ENCODE measurements at regions not wholly inside any gene's neighbourhood (a gene's known extent, or its start where the extent isn't known, plus 50 kb on each side); places are given as distances from the start of the nearest gene placed in this dataset.
"Not testable (repeated sequence)": the region's sequence is repeated elsewhere in the genome, so short reads cannot be mapped to it uniquely, and the experiment has no call there.

- peaks cover 0 to 13% of the 10 kb centered on the region in 2 donors for H3K27me3 Mint-ChIP-seq
Measured at GRCh38 chr21:35444391-35444790, 395.3 kb upstream of the RUNX1 start.

GRCh38 chr21:35441868-35442582, 392.9 kb upstream of the RUNX1 start:
- no peak overlapping the region for H3K4me3 Mint-ChIP-seq
- ChIA-PET CTCF (no interaction called here), POLR2A (interaction anchor here in 1 of 2 donors (0.6 kb wide), 1 partner anchor 736 kb away, joined by 4 read pairs; no protein-coding TSS in a partner anchor)
- H3K9me3 Mint-ChIP-seq: no peaks in the 10 kb centered on the region
- H3K36me3 ChIP-seq (ENCODE audit: control insufficient read depth in 2 of 2, extremely low read depth in 1 of 2, insufficient read depth in 1 of 2, low read length in 1 of 2): no peaks in the 10 kb centered on the region
- H3K27ac Mint-ChIP-seq: no peak overlapping the region
- H3K27me3 ChIP-seq (replicated peaks in 1 of 2; ENCODE audit: control insufficient read depth in 2 of 2, extremely low read depth in 1 of 2, insufficient read depth in 2 of 2, low read length in 1 of 2): peaks cover 0 to 3% of the 10 kb centered on the region in 2 experiments
- H3K36me3 Mint-ChIP-seq: no peaks in the 10 kb centered on the region
- peaks cover 0 to 20% of the 10 kb centered on the region in 2 donors for H3K27me3 Mint-ChIP-seq
- ATAC-seq (replicated peaks in 1 of 4): peak in 3 of 4 experiments; percentile 46 to 81 (median 60)
- 72% methylated on average over 3 of the region's 4 CpGs for WGBS (ENCODE audit: insufficient coverage)
- no peak overlapping the region for H3K4me3 ChIP-seq (ENCODE audit: control insufficient read depth in 1 of 2, extremely low read depth in 1 of 2, low read length in 1 of 2)
- peaks cover 16 to 28% (median 26%) of the 10 kb centered on the region in 3 donors for H3K4me1 Mint-ChIP-seq
- H3K27ac ChIP-seq (ENCODE audit: low read length): no peak overlapping the region
- peaks cover 14 to 19% of the 10 kb centered on the region in 2 experiments for H3K4me1 ChIP-seq (ENCODE audit: control insufficient read depth in 1 of 2, extremely low read depth in 1 of 2, insufficient read depth in 2 of 2, low read length in 2 of 2)
- DNase-seq: peak in 5 of 35 experiments; percentile 2 to 26 (median 7)
- H3K9me3 ChIP-seq: no peaks in the 10 kb centered on the region

More at GRCh38 chr21:35444391-35444790, 395.3 kb upstream of the RUNX1 start:
- no peaks in the 10 kb centered on the region for H3K36me3 ChIP-seq (ENCODE audit: control insufficient read depth in 2 of 2, extremely low read depth in 1 of 2, insufficient read depth in 1 of 2, low read length in 1 of 2)
- ATAC-seq (replicated peaks in 1 of 4) (no peak), DNase-seq (no peak)
- CTCF ChIA-PET: no interaction called here
- Mint-ChIP-seq H3K4me3 (no peak overlapping the region), H3K36me3 (no peaks in the 10 kb centered on the region), H3K9me3 (no peaks in the 10 kb centered on the region), H3K4me1 (peaks cover 1 to 15% (median 10%) of the 10 kb centered on the region in 3 donors), H3K27ac (peak overlapping the region in 1 of 2 donors; percentile 29)
- POLR2A ChIA-PET: no interaction called here
- no peaks in the 10 kb centered on the region for H3K9me3 ChIP-seq
- no CpG with 5 or more reads among the region's 1 CpG for WGBS (ENCODE audit: insufficient coverage)
- H3K27ac ChIP-seq (ENCODE audit: low read length): no peak overlapping the region
- no peak overlapping the region for H3K4me3 ChIP-seq (ENCODE audit: control insufficient read depth in 1 of 2, extremely low read depth in 1 of 2, low read length in 1 of 2)
- H3K4me1 ChIP-seq (ENCODE audit: control insufficient read depth in 1 of 2, extremely low read depth in 1 of 2, insufficient read depth in 2 of 2, low read length in 2 of 2): peaks cover 4 to 7% of the 10 kb centered on the region in 2 experiments
- H3K27me3 ChIP-seq (replicated peaks in 1 of 2; ENCODE audit: control insufficient read depth in 2 of 2, extremely low read depth in 1 of 2, insufficient read depth in 2 of 2, low read length in 1 of 2): peaks cover 0 to 3% of the 10 kb centered on the region in 2 experiments

DNA sequence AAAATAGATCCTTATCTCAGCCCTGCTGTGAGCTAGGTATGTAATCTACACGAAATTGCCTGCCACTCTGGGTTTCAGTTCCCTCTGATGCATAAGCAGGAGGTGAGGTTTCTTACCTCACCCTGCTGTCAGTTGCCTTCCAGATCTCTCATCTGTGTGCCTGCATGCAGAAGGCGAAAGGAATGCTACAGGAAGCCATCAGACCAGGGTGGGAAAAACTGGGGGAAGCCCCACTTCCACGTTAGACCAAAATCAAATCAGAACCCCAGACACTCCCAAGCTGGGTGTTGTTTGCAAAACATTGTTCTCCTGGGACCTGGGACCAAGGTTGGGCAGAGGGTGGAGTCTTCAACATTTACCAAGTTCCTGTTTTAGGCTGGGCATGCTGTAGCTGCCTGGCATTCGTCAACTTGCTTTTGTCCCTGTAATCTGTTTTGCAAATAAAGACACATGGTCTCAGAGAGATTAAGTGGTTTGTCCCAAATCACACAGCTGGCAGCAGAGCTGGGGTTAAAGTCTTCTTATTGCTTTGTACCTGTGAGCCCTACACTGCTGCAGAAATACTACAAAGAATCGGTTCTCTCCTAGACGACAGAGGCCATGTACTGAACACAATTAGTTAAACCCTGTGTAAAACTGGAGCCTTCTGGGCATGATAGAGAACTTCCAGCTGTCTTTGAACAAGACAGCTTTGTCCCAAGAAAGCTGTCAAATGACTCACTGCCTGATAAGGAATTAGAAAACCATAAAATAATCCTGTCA, 389.7 kb upstream of the RUNX1 start:
- H3K27ac ChIP-seq (ENCODE audit: low read length): no peak overlapping the region
- Mint-ChIP-seq H3K4me3 (peak overlapping the region; percentile 37 to 54 (median 45)), H3K27me3 (peaks cover 0 to 21% of the 10 kb centered on the region in 2 donors), H3K27ac (peak overlapping the region; percentile 77 to 82), H3K4me1 (peaks cover 16 to 28% (median 26%) of the 10 kb centered on the region in 3 donors), H3K9me3 (peaks cover 0 to 13% (median 12%) of the 10 kb centered on the region in 3 donors), H3K36me3 (peaks cover 1% of the 10 kb centered on the region)
- 46% methylated on average over 3 of the region's 6 CpGs for WGBS (ENCODE audit: insufficient coverage)
- POLR2A ChIA-PET: interaction anchor here in 1 of 2 donors (0.5 to 0.7 kb wide), 3 partner anchors 20 to 573 kb away, joined by 3 read pairs; no protein-coding TSS in a partner anchor
- peaks cover 14 to 19% of the 10 kb centered on the region in 2 experiments for H3K4me1 ChIP-seq (ENCODE audit: control insufficient read depth in 1 of 2, extremely low read depth in 1 of 2, insufficient read depth in 2 of 2, low read length in 2 of 2)
- peaks cover 4% of the 10 kb centered on the region for H3K9me3 ChIP-seq
- peak overlapping the region in 1 of 2 donors; percentile 44 for H3K4me3 ChIP-seq (ENCODE audit: control insufficient read depth in 1 of 2, extremely low read depth in 1 of 2, low read length in 1 of 2)
- peak in 5 of 35 experiments; percentile 0 to 25 (median 18) for DNase-seq
- peaks cover 0 to 6% of the 10 kb centered on the region in 2 experiments for H3K27me3 ChIP-seq (replicated peaks in 1 of 2; ENCODE audit: control insufficient read depth in 2 of 2, extremely low read depth in 1 of 2, insufficient read depth in 2 of 2, low read length in 1 of 2)
- ATAC-seq (replicated peaks in 1 of 4): peak; percentile 66 to 80 (median 74)
- no peaks in the 10 kb centered on the region for H3K36me3 ChIP-seq (ENCODE audit: control insufficient read depth in 2 of 2, extremely low read depth in 1 of 2, insufficient read depth in 1 of 2, low read length in 1 of 2)
- CTCF ChIA-PET: interaction anchor here in 1 of 2 donors (0.6 to 1.4 kb wide), 2 partner anchors 26 to 401 kb away, joined by 3 to 10 read pairs; no protein-coding TSS in a partner anchor

DNA sequence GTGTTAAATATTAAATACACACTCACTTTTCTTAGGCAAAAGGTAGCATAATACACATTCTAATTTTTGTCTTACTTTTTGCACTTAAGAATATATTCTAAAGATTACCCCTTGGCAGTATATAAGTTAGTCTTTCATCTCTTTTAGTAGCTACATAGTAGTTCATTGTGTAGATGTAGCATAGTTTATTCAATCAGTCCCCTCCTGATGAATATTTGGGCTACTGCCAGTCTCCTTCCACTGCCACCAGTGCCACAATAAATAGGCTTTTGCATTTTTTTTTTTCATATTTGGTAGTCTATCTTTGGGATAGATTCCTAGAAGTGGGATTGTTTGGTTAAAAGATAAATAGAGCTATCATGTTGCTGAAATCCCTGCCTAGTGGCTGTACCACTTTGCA, 388.8 kb upstream of the RUNX1 start:
- DNase-seq (no peak), ATAC-seq (replicated peaks in 1 of 4) (no peak)
- H3K36me3 Mint-ChIP-seq: peaks cover 10% of the 10 kb centered on the region
- Histone ChIP-seq H3K27ac (ENCODE audit: low read length) (no peak overlapping the region), H3K9me3 (peaks cover 4% of the 10 kb centered on the region), H3K4me3 (ENCODE audit: control insufficient read depth in 1 of 2, extremely low read depth in 1 of 2, low read length in 1 of 2) (no peak overlapping the region), H3K27me3 (replicated peaks in 1 of 2; ENCODE audit: control insufficient read depth in 2 of 2, extremely low read depth in 1 of 2, insufficient read depth in 2 of 2, low read length in 1 of 2) (peaks cover 0 to 6% of the 10 kb centered on the region in 2 experiments), H3K4me1 (ENCODE audit: control insufficient read depth in 1 of 2, extremely low read depth in 1 of 2, insufficient read depth in 2 of 2, low read length in 2 of 2) (peaks cover 14 to 19% of the 10 kb centered on the region in 2 experiments), H3K36me3 (ENCODE audit: control insufficient read depth in 2 of 2, extremely low read depth in 1 of 2, insufficient read depth in 1 of 2, low read length in 1 of 2) (no peaks in the 10 kb centered on the region)
- peaks cover 0 to 21% of the 10 kb centered on the region in 2 donors for H3K27me3 Mint-ChIP-seq
- peaks cover 16 to 27% (median 26%) of the 10 kb centered on the region in 3 donors for H3K4me1 Mint-ChIP-seq
- ChIA-PET POLR2A (interaction anchor here in 1 of 2 donors (0.7 kb wide), 3 partner anchors 21 to 827 kb away, joined by 3 read pairs; no protein-coding TSS in a partner anchor), CTCF (interaction anchor here in 1 of 2 donors (0.6 kb wide), 1 partner anchor 821 kb away, joined by 4 read pairs; no protein-coding TSS in a partner anchor)
- peaks cover 0 to 22% (median 13%) of the 10 kb centered on the region in 3 donors for H3K9me3 Mint-ChIP-seq
- H3K27ac Mint-ChIP-seq: peak overlapping the region; percentile 77 to 82
- peak overlapping the region in 1 of 3 donors; percentile 54 for H3K4me3 Mint-ChIP-seq

- no peak overlapping the region for H3K4me3 Mint-ChIP-seq
- no CpG with 5 or more reads among the region's 1 CpG for WGBS (ENCODE audit: insufficient coverage)
- Histone ChIP-seq H3K9me3 (peaks cover 4% of the 10 kb centered on the region), H3K27me3 (replicated peaks in 1 of 2; ENCODE audit: control insufficient read depth in 2 of 2, extremely low read depth in 1 of 2, insufficient read depth in 2 of 2, low read length in 1 of 2) (peaks cover 0 to 6% of the 10 kb centered on the region in 2 experiments), H3K27ac (ENCODE audit: low read length) (no peak overlapping the region), H3K4me1 (ENCODE audit: control insufficient read depth in 1 of 2, extremely low read depth in 1 of 2, insufficient read depth in 2 of 2, low read length in 2 of 2) (peaks cover 7 to 16% of the 10 kb centered on the region in 2 experiments), H3K36me3 (ENCODE audit: control insufficient read depth in 2 of 2, extremely low read depth in 1 of 2, insufficient read depth in 1 of 2, low read length in 1 of 2) (no peaks in the 10 kb centered on the region), H3K4me3 (ENCODE audit: control insufficient read depth in 1 of 2, extremely low read depth in 1 of 2, low read length in 1 of 2) (no peak overlapping the region)
- no peak for ATAC-seq (replicated peaks in 1 of 4)
- peaks cover 16% of the 10 kb centered on the region for H3K36me3 Mint-ChIP-seq
- H3K9me3 Mint-ChIP-seq: peaks cover 4 to 30% (median 19%) of the 10 kb centered on the region in 3 donors
- ChIA-PET POLR2A (interaction anchor here in 1 of 2 donors (0.6 kb wide), 1 partner anchor 17 kb away, joined by 5 read pairs; no protein-coding TSS in a partner anchor), CTCF (interaction anchor here (0.6 to 0.7 kb wide), 3 partner anchors 81 to 389 kb away, joined by 4 to 6 read pairs (median 5); no protein-coding TSS in a partner anchor)
- no peak for DNase-seq
- H3K4me1 Mint-ChIP-seq: peaks cover 14 to 20% (median 17%) of the 10 kb centered on the region in 3 donors
- no peak overlapping the region for H3K27ac Mint-ChIP-seq
- peaks cover 0 to 21% of the 10 kb centered on the region in 2 donors for H3K27me3 Mint-ChIP-seq
Measured at GRCh38 chr21:35436899-35437298, 387.8 kb upstream of the RUNX1 start.

DNA sequence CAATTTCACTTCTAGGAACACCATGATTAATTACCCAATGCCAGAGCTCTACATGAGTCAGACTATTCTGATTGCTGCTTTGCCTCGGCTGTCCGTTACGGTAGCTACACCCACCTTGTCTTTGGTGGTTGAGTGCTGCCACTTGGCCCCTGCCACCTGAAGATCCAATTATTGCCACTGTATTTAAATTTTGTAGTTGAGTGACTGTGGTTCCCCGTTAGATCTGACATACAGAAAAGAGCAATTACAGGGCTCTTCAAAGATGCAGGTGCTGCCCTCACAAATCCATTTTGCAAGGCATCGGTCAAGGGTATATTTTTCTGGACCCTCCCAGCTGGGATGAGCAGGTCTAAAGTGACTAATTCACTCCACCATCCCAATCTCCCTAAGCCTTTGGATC, 383.5 kb upstream of the RUNX1 start:
- H3K4me3 ChIP-seq (ENCODE audit: control insufficient read depth in 1 of 2, extremely low read depth in 1 of 2, low read length in 1 of 2); H3K4me3 Mint-ChIP-seq; DNase-seq; H3K9me3 ChIP-seq; H3K27ac ChIP-seq (ENCODE audit: low read length); CTCF ChIA-PET; POLR2A ChIA-PET; H3K36me3 ChIP-seq (ENCODE audit: control insufficient read depth in 2 of 2, extremely low read depth in 1 of 2, insufficient read depth in 1 of 2, low read length in 1 of 2); ATAC-seq (replicated peaks in 1 of 4); H3K27ac Mint-ChIP-seq: not testable (repeated sequence)
- Mint-ChIP-seq H3K36me3 (peaks cover 16% of the 10 kb centered on the region), H3K9me3 (peaks cover 4 to 37% (median 23%) of the 10 kb centered on the region in 3 donors), H3K27me3 (peaks cover 0 to 24% of the 10 kb centered on the region in 2 donors), H3K4me1 (peaks cover 15 to 17% (median 15%) of the 10 kb centered on the region in 3 donors)
- peaks cover 0 to 14% of the 10 kb centered on the region in 2 experiments for H3K27me3 ChIP-seq (replicated peaks in 1 of 2; ENCODE audit: control insufficient read depth in 2 of 2, extremely low read depth in 1 of 2, insufficient read depth in 2 of 2, low read length in 1 of 2)
- peaks cover 7 to 13% of the 10 kb centered on the region in 2 experiments for H3K4me1 ChIP-seq (ENCODE audit: control insufficient read depth in 1 of 2, extremely low read depth in 1 of 2, insufficient read depth in 2 of 2, low read length in 2 of 2)
- 82% methylated on average over 2 of the region's 5 CpGs for WGBS (ENCODE audit: insufficient coverage)
